GM03348 (cell line): ENCODE measurements at regions not wholly inside any gene's neighbourhood (a gene's known extent, or its start where the extent isn't known, plus 50 kb on each side); places are given as distances from the start of the nearest gene placed in this dataset.
"Not testable (repeated sequence)": the region's sequence is repeated elsewhere in the genome, so short reads cannot be mapped to it uniquely, and the experiment has no call there.

Experiments
- DNase-seq: peaks from one replicate; pipeline ENCODE4 v3.0.0; 2012; ENCODE audit warnings: low spot score

DNA sequence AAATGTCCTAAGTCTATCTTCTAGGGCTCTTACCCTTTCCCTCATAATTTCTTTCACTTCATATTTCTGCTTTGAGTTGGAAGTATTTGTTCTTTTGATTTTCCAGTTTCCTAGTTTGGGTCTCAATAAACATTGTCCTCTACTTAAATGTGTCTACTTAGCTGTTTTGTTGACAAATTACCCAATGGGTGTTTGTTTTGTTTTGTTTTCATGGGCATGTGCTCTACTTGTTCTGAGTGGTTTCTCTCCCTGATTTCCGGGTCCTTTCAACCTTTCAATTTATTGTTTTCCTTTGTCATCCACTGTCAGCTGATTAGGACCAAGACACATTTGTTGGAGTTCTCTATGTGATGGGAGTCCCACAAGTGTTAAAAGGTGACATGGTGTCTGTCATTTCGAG is 1181.4 kb downstream of the RPA4 start:
- DNase-seq, result no peak

DNA sequence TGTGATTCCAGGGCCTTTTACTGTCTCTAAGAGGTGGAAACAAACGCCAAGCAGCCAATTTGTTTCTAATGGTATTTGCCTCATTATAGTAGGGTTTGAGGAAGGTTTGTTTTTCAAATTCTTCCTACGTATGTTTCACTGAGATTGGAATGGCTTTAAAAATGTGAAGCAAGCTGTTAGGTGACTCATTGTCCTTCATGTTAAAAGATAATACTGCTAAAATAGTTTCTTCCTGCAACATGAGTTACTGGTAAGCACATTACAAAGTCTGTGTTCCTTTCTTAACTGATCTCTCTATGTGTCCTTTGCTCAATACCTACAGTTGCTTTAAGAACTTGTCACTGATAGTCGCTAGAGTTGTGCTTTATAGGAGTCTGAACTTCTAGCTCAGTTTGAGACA is 1183.9 kb downstream of the RPA4 start:
- peak; percentile 5 for DNase-seq

DNA sequence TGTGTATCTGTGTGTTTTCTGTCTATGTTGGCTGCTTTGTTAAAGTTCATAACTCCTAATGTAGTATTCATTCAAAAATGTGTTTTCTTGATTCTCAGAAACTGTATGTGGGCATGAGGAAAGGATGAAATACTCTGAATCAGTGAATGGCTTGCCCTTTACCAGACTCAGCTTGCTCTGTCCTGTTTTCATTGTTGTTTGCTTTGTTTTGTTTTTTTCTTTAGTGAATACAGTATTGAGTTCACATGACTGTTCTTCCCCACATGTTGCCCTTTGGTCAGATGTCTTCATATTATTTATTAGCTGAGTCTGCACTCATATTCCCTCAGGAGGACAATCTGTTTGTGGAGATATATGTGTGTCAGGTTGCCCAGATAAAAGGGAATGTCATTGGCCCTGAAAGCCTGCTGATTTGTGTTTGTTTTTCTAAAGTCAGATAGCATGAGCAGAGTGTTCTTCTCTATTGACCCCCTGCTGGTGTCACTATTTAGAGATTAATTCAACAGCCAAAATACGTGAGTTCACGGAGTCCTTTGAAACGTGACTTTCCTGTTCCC is 1184.4 kb downstream of the RPA4 start:
- no peak for DNase-seq

DNA sequence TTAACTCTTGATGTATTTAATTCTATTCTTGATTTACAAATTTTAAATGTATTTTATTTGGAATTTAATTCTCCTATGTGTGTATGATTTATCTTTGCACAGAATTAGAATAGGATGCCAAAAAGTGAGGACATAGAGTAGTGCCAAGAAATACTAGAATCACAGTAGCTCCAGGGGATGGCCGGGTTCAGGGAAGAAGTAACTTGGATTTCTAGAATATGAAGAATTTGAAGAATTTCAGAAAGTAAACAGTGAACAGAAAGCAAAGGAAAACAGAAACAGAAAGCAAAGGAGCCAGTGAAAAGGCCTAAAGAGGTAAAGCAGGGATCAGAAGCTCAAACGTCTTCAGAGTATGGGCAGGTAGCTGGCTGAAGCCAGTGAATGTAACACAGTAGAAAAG is 1187.6 kb downstream of the RPA4 start:
- no peak for DNase-seq

DNA sequence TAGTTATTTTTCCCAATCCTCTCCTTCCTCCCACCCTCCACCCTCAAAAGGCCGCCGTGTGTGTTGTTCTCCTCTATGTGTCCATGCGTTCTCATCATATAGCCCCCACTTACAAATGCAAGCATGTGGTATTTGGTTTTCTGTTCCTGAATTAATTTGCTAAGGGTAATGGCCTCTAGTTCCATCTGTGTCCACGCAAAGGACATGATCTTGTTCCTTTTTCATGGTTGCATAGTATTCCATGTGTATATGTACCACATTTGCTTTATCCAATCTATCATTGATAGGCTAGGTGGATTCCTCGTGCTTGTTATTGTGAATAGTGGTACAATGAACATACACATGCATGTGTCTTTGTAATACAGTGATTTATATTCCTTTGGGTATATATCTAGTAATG is 1193.7 kb downstream of the RPA4 start:
- no peak for DNase-seq

DNA sequence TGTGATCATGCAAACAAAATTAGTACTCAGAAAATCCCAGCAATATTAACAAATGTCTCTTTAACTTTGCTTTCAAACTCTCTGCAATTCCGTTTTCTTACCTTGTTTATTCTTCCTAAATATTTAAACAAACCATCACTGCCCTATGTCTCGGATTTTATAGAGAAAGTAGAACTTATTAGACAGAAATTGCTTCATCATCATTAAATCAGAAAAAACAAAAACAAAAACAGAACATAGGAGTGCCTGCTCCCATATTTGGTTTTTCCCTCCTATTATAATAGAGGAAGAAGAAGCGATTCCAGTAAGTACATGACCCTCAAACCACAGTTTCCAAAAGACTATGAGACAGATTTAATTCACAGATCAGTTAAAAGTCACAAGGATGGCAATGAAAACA is 1228.0 kb downstream of the RPA4 start:
- no peak for DNase-seq

DNA sequence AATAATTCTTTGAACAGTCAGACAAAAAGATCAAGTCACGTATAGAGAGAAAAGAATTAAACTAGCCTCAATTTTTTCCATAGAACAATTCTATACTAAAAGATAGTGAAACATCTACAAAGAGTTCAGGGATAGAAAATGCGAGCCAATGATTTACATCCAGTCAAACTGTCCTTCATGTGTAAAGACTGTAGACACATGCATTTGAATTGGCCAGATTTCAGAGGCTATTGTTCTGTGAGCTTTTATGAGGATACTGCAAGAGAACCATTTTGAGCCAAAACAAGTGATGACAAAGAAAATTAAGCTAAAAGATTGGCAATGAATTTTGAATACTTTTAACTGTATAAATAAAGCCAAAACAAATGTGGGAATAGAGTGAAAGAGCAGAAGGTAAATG is 1230.3 kb downstream of the RPA4 start:
- DNase-seq, result no peak

GRCh38 chrX:98141466-98141865 is 1257.8 kb downstream of the RPA4 start:
- no peak for DNase-seq

GRCh38 chrX:98191003-98191402 is 1307.3 kb downstream of the RPA4 start:
- DNase-seq, result no peak

GRCh38 chrX:98194036-98194435 is 1310.3 kb downstream of the RPA4 start:
- DNase-seq, result no peak

- no peak for DNase-seq
These were observed 1320.1 kb downstream of the RPA4 start for GRCh38 chrX:98203800-98204199.

GRCh38 chrX:98207947-98208346 is 1324.2 kb downstream of the RPA4 start:
- DNase-seq, result no peak

DNA sequence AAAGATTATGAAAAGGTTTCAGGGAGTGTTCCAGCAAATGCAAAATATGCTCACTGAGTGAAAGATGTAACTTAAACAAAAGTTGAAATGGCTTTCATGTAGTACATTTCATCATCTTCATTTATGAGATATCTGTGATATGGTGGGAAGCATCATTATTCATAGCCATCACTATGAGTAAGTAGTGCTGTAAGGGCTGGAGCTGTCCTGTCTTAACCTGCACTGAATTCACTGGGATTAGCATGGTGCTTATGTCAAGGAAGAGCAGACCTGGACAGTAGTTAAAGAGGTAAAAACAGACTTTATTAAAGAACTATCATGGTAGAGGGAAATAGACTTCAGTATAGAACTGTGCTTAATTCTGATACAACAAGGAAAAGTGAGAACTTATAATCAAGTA is 1347.3 kb downstream of the RPA4 start:
- no peak for DNase-seq

DNA sequence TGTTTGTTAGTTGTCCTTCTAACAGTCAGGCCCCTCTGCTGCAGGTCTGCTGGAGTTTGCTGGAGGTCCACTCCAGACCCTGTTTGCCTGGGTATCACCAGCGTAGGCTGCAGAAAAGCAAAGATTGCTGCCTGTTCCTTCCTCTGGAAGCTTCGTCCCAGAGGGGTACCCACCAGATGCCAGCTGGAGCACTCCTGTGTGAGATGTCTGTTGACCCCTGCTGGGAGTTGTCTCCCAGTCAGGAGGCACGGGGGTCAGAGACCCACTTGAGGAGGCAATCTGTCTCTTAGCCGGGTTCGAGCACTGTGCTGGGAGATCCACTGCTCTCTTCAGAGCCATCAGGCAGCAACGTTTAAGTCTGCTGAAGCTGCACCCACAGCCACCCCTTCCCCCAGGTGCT is 1356.4 kb downstream of the RPA4 start:
- not testable (repeated sequence) for DNase-seq

- no peak for DNase-seq
These were observed 1379.4 kb downstream of the RPA4 start for GRCh38 chrX:98263135-98263534.

DNA sequence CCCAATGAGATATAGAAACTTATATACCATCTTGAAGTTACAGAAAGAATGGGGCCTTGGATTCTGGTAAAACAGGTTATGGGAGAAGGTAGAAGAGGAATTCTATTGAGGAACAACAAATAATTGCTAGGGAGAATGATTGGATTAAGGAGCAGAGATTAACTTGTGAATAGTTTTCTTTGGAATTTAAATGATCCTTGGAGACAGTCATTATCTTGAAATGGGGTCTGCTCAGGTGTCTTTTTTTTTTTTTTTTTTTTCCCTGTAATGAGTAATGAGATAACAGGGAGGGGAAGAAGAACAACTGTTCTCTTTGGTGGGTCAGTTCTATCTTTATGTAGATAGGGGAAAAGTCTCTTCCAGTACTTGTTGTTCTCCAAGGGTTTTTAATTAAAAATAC is 1406.0 kb downstream of the RPA4 start:
- no peak for DNase-seq

- DNase-seq, result no peak
These were observed 1410.6 kb downstream of the RPA4 start for GRCh38 chrX:98294310-98294709.

- DNase-seq, result no peak
These were observed 1412.4 kb downstream of the RPA4 start for GRCh38 chrX:98296129-98296528.

DNA sequence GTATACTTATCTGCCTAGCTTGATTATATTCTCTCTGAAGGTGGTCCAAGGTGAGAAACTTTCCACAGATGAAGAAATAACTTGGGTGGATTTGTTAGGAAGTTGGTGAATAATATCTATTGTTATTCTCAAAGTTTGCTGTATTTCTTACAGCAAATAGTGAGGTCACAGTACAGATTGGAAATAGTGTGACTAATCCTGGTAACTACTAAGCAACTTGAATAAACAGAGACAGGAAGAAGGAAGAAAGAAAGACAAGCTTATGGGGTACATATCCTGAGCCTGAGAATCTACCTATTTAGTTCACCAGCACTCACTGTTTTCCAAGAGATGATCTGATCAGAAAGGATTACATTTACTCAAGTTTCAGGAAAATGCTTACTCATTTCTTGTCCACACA is 1416.1 kb downstream of the RPA4 start:
- DNase-seq, result no peak

DNA sequence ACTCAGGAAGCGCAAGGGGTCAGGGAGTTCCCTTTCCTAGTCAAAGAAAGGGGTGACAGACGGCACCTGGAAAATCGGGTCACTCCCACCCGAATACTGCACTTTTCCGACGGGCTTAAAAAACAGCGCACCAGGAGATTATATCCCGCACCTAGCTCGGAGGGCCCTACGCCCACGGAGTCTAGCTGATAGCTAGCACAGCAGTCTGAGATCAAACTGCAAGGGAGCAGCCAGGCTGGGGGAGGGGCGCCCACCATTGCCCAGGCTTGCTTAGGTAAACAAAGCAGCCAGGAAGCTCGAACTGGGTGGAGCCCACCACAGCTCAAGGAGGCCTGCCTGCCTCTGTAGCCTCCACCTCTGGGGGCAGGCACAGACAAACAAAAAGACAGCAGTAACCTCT is 1416.8 kb downstream of the RPA4 start:
- not testable (repeated sequence) for DNase-seq

- no peak for DNase-seq
These were observed 1447.7 kb downstream of the RPA4 start for GRCh38 chrX:98331407-98331806.

DNA sequence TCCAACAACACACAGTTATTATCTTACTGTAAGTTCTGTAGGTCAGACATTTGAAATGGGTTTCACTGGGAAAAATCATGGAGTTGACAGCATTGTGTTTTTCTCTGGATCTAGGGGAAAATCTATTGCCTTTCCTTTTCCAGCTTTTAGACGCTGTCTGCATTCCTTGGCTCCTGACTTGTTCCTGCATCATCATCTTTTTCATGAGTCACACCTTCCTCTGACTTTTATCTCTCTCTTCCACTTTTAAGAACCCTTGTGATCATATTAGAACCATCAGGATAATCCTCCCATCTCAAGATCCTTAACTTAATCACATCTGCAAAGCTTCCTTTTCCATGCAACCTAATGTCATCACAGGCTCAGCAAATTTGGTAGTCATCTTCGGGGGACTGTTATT is 1454.8 kb downstream of the RPA4 start:
- no peak for DNase-seq

GRCh38 chrX:98350940-98351339 is 1467.2 kb downstream of the RPA4 start:
- no peak for DNase-seq

DNA sequence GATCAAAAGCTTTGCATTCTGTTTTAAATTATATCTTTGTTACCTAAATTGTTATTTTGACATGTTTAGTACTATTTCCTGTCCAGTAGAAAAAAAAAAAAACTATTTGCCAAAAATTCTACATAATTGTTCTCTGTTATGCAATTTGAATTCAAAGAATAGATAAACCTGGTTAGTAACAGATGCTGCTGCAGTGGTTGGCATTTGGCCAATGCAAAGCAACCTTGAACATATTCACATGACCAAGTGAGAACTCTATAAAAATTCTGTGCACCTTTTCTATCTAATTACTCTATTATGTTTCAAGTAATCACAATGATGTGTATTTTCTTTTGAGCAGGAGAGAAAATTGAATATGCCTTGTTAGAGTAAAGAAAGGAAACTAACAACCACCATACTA is 1473.4 kb downstream of the RPA4 start:
- no peak for DNase-seq

GRCh38 chrX:98362630-98363029 is 1478.9 kb downstream of the RPA4 start:
- no peak for DNase-seq
